H4 (cell line): ENCODE measurements at regions not wholly inside any gene's neighbourhood (a gene's known extent, or its start where the extent isn't known, plus 50 kb on each side); places are given as distances from the start of the nearest gene placed in this dataset.

Source experiments
- DNase-seq: peaks from one replicate; pipeline ENCODE4 v3.0.0-alpha.2; 2015; ENCODE audit warnings: low spot score

- DNase-seq, result no peak
Measured at GRCh38 chr17:73953206-73954033, 250.1 kb upstream of the RPL38 start.

GRCh38 chr17:73954951-73955350, 248.5 kb upstream of the RPL38 start:
- no peak for DNase-seq

DNA sequence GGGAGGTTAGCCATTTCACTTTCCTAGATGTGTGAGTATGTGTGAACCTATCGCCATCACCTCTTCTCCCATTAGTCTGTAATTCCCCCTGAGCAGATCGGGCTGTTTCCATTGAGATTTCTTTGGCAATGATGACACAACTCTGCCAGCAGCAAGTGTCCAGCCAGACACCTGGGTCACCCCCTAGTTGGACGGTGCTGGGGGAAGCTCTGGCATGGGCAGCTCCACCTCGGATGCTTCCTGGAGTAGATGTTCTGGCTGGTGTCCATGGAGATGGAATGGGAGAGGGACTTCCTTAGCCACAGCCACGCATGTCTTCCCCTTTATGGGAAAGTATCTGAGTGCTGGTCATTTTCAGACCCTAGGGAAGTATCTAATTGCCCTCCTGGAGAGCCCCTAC, 247.9 kb upstream of the RPL38 start:
- DNase-seq, result no peak

GRCh38 chr17:73956169-73956568, 247.3 kb upstream of the RPL38 start:
- no peak for DNase-seq

DNA sequence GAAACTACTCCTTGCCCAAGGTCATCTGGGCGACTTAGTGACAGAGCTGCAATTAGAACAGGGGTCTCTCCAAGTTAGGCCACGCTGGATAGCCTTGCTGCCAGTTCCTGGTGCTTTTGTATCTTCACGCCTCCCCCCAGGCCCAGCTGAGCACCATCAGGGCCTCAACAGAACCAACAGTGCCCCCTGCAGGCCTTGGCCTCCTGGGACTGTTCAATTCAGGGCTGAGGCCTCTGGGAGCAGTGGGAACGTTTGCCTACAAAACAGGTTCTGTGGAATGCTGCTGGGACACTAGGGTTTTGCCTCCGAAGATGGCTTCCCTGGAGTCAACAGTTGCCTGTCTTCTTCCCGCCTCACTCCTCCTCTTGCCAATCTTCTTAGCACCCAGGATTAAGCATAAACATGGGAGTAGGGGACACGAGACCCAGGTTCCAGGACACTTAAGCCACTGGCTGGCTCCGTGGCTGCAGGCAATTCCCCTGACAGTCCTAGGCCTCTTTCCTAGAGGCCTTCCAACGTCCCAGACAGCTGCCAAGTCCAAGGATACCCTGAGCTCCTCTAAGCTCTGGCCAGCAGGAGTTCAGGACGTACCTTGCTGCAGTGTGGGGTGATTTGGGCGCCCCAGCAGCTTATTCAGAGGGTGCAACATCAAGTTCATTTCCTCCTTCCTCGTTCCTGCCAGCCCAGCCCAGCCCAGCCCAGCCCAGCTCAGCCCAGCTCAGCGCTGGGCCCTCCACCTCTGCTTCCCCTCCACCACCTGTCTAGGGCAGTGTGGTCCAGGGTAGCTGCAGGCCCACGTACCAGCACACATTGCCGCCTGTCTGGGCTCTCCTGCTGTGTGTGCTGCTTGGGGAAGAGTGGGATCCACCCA, 246.6 kb upstream of the RPL38 start:
- no peak for DNase-seq

- DNase-seq, result no peak
Measured at GRCh38 chr17:73957564-73957963, 245.9 kb upstream of the RPL38 start.

- no peak for DNase-seq
Measured at GRCh38 chr17:73958453-73958852, 245.0 kb upstream of the RPL38 start.

DNA sequence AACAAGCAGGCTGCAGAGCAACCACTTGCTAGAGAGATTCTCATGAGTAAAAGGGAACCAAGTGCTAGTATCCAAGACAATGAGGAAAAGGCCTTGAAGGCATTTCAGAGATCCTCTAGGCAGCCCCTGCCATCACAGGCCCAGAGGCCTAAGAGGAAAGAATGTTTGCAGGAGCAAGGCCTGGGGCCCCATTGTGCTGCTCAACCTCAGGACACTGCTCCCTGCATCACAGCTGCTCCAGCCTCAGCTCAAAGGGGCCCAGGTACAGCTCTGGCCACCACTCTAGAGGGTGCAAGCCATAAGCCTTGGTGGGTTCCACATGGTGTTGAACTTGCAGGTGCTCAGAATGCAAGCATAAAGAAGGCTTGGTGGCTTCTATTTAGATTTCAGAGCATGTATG, 243.0 kb upstream of the RPL38 start:
- DNase-seq, result no peak

GRCh38 chr17:73962308-73962707, 241.2 kb upstream of the RPL38 start:
- no peak for DNase-seq

DNA sequence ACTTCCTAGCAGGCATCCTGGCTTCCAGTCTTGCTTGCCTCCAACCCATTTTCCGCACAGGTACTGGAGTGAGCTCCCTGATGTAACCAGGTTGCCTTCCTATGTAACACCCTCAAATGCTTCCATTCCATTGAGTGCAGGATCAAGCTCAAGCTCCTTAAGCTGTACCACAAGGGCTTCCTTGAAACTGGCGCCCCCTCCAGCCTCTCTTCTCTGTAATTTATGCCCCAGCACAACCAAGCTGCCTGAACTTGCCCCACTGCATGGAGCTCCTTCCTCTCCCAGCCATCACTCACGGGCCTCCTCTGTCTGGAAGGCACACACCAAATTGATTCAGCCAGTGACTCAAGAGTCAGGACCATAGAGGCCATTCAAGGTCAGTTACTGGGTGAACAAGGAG, 234.8 kb upstream of the RPL38 start:
- no peak for DNase-seq

DNA sequence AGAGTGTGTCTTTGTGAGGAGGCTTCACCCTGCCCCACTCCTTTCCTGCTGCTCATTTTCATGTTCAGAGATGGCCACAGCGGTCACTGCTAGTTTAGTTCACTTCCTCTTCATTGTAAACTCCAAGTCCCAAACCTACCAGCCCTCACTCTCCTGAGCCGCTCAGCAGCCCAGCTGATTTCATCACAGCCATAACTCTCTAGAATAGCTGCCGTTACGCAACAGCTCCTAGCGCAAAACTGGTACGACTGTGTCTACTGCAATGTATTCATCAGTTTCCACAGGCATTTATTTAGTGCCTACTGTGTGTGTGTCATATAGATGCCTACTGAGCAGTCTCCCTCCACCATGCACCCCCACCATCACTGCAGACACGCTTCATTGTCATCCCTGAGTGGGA, 233.5 kb upstream of the RPL38 start:
- no peak for DNase-seq

GRCh38 chr17:73971127-73971526, 232.4 kb upstream of the RPL38 start:
- no peak for DNase-seq

DNA sequence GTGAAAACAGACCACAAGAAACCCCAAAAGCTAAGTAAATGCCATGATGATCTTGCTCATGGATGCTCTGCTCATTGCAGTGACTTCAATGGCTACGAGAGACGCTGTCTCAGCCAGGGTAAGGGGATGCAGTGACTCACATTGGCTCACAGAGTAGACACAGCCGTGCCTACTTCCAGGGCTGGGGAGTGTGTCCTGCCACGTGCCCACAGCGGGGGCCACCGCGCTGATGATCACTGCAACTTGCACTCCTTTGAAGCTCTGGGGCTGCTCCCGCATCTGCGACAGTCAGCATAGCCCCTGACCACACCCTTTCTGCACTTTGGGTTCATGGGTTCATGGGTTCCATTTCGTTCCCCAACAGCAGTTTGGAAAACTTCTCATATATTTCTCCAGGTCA, 231.4 kb upstream of the RPL38 start:
- no peak for DNase-seq

DNA sequence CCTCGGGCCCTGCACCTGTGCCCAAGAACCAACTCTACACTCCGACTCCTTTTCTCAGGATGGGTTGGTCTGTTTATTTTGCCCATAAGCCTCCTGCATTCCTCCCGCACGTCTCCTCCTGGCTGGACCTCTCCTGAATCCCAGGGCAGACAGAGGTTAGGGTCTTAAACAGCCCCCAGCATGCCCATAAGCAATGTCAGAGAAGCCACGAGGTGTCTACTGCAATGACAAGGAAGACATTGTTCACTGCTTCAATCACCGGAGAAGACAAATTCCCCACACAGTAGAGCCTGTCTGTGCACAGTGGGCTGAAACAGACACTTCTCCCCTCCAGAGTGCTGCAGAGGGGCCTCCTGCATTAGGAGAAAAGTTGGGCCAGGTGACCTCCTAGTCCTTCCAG, 230.6 kb upstream of the RPL38 start:
- DNase-seq, result no peak

DNA sequence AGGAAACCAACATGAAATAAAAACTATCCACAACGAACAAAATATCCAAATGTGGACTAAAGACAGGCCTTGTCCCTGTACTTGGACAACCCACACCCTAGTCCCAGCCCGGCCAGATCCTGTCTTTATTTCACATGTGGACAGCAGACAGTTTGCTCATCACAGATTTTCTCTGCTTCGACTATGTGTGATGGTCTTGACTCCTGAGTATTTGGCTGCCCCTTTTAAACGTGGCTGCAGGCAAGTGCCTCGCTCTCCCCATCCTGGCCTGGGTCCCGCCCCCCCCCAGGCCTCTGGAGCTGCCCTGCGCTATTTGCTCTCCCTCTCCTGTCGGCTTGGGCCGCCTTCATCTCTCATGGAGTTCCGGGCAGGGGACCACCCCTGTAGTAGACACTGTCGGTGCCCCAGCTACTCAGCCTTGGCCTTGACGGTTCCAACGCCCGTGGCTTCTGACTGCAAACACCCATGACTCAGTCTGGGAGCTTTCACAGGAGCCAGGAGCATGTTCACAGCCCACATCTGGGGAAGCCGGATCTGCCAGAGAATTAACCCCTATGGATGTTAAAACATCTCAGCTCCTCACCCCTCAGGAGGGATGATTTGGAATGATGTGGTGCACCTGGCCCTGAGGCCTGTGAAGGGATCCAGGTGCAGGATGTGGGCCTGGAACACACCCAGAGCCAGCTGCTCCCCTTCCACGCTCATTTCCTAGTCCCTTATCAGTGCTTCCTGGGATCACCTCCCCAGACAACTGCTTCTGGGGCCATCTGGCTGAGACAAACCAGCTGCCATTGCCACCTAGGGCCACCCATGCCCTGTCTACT, 229.7 kb upstream of the RPL38 start:
- no peak for DNase-seq

DNA sequence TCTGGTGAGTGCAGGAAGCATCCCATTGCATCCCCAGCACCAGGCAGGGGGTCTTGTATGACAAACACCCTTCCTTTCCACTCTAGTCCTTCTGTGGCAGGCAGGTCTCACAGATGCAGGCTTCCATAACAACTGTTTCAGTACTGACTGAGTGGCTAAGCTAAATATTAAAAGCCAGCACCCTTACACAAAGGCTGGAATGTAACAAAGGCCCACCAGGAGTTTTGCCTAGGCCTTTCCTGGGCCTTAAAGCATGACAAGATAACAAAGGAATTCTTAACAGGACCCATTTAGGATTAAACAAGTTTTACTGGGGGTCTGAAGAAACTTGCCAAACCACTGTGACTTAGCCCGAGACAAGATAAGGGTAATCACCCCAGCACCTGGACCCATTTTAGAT, 228.9 kb upstream of the RPL38 start:
- DNase-seq, result no peak

GRCh38 chr17:73976147-73976546, 227.3 kb upstream of the RPL38 start:
- no peak for DNase-seq

GRCh38 chr17:73976676-73977521, 226.6 kb upstream of the RPL38 start:
- DNase-seq, result peak; percentile 30

DNA sequence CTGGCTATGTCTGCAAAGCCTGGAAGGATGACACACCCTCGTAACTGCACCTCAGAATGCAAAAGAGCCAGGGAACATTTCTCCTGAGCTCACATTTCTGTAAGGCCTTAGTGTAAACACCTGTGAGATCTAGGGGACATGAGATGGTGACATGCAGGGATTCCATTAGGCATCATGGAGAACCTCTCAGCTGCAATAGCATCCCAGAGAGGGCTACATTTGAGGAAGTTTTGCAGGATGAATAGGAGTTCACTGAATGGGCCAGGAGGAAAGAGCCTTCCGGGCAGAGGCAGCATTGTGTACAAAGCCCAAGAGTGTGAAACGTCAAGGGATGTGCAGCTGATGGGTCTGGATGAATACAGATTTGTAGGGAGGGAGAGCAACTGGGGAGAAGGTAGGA, 223.0 kb upstream of the RPL38 start:
- no peak for DNase-seq

GRCh38 chr17:73982871-73983270, 220.6 kb upstream of the RPL38 start:
- DNase-seq, result no peak
